Retinal pigment epithelial cell (primary cell): ENCODE measurements at regions not wholly inside any gene's neighbourhood (a gene's known extent, or its start where the extent isn't known, plus 50 kb on each side); places are given as distances from the start of the nearest gene placed in this dataset.

ENCODE experiments used
- DNase-seq: peaks from one replicate; pipeline ENCODE4 v3.0.0-alpha.2; 2010; ENCODE audit warnings: low read depth
- H3K4me3 ChIP-seq: 2 replicates; pipeline ENCODE4 v1.5.1; 2011; ENCODE audit warnings: mild to moderate bottlenecking, low read length, control low read depth, moderate library complexity
- CTCF ChIP-seq: conservative IDR thresholded peaks from 2 replicates; pipeline ENCODE4 v1.5.1; 2011; ENCODE audit warnings: low read depth, low read length, control low read depth, inconsistent platforms

DNA sequence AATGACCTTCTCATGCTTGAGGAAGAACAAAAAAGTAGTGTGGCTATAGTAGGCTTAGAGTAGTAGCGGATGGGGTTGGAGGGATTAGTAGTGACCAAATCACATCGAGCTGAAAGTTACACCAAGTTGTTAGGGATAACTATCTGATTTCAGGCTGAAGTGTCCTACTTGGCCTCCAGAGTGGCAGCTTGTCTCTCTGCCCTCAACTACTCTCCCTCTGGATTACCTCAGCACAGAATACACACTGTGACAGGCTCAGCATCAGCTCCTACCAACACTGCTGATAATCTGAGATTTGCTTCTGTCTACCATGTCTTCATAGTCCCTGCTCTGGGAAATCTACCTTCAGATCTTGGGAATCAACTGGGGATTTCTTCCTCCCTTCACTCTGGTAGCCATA lies 714.6 kb upstream of the GRAMD2B start:
- H3K4me3 ChIP-seq: no peak overlapping the region
- TF ChIP-seq CTCF: no peak
- DNase-seq: no peak

DNA sequence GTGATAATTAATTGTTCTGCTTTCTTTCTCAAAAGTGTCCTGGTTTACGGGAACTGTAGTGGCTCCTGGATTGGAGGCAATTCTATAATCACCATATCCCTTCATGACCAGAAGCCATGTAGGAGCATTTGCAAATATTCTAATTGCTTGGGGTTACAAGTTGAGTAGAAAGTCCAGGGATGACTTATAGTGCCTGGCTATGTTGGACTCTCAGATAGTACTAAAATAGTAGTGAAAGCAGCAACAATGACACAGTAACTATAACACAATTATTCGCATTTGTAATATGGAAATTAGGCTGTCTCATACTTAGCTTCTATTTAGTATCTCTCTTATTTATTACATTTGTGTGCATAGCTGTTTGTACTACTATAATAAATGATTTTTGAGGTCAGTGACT lies 712.5 kb upstream of the GRAMD2B start:
- DNase-seq: no peak

GRCh38 chr5:125712397-125712796 lies 710.8 kb upstream of the GRAMD2B start:
- no peak for DNase-seq
- no peak for TF ChIP-seq CTCF
- H3K4me3 ChIP-seq: no peak overlapping the region

More for the DNA sequence above, 712.5 kb upstream of the GRAMD2B start:
- no peak overlapping the region for H3K4me3 ChIP-seq
- no peak for TF ChIP-seq CTCF

DNA sequence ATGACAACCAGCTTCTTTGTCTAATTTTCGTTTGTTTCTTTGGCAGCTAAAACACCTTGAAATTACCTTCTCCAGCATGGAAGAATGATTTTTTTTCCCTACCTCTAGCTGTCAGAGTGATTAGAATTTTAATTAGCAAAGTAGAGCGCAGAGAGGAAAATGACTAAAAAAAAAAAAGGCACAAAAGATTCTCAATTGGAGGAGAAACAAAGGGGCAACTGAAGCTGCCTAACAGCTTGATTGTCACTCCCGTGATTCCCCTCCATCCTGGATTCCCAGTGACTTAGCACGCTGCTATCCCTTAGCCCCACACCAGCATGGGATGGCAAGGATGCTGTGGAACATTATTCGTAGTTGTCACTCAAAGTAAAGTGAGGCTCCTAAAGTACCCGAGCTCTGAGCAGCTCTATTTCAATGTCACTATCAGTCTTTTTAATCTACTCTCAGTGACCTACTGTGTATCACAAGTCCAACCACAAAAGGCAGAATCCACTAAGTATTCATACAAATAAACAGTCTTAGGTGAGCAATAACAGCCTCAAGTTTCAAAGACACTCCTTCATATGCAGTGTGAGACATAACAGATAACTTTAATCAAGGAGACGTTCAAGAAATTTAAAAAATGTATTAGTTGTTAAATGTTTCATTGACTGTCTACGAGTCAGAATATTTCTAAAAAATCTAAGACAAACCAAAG lies 710.0 kb upstream of the GRAMD2B start:
- DNase-seq: no peak
- H3K4me3 ChIP-seq: no peak overlapping the region
- no peak for TF ChIP-seq CTCF

- no peak for TF ChIP-seq CTCF
- H3K4me3 ChIP-seq: no peak overlapping the region
- no peak for DNase-seq
Measured at GRCh38 chr5:125715216-125715615, 708.0 kb upstream of the GRAMD2B start.

DNA sequence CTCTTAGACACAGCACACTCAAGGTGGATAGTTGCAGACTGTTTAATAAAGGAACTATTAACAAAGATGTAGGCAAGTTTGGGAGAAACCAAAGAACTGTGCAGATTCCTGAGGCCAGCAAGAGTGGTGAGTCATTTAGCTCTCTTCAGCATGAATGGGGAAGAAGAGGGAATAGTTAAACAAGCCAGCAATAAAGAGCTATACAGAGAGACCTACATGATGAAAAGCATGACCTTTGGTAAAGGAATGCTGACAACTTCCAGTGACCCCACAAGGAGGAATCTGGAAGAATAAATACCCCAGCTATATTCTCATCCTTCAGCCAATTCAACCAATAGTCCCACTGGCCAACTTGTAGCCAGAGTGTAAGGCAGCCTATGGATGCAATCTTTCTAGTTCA lies 706.0 kb upstream of the GRAMD2B start:
- no peak for DNase-seq
- TF ChIP-seq CTCF: no peak
- H3K4me3 ChIP-seq: no peak overlapping the region

DNA sequence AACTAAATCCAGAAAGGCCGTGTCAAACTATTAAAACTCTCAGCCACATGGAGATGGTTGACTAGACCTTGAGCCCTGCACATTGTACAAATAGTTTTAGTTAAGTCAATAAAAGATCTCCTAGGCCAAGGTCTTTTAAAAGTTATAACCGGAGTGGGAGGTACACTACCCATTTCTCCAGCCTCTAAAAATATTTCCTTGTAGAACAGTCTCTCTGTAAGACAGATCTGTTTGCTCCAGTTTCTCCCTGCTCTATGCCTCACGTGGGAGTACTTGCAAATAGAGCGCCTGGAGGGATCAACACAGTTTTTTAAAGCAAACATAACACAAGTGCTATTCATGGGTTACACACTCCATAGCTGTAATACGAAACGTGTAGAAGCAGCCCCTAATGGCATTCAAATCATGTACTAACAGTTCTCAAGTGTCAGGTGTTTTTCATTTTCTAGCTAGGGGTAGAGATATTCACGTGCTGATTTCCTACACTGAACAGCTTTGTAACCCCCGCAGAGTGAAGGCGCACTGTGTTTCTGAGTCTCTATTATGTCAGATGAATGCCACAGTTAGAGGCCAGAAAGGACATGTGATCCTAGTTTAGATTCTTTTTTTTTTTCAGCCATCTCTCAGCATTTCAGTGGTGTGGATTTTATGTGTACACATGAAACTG lies 703.4 kb upstream of the GRAMD2B start:
- no peak overlapping the region for H3K4me3 ChIP-seq
- no peak for DNase-seq
- no peak for TF ChIP-seq CTCF
